NT2/D1 (cell line): ENCODE measurements at regions not wholly inside any gene's neighbourhood (a gene's known extent, or its start where the extent isn't known, plus 50 kb on each side); places are given as distances from the start of the nearest gene placed in this dataset.

ENCODE experiments used
- SUZ12 ChIP-seq: IDR thresholded peaks from 2 replicates; pipeline ENCODE4 v1.6.1; 2011; ENCODE audit not compliant: insufficient read length, insufficient read depth; ENCODE audit errors: extremely low read depth
- YY1 ChIP-seq: IDR thresholded peaks from 2 replicates; pipeline ENCODE4 v1.6.1; 2011; ENCODE audit not compliant: insufficient read length, insufficient read depth
- ZNF274 ChIP-seq: IDR thresholded peaks from 2 replicates; pipeline ENCODE4 v1.6.1; 2011; ENCODE audit warnings: mild to moderate bottlenecking, low read depth, low read length

DNA sequence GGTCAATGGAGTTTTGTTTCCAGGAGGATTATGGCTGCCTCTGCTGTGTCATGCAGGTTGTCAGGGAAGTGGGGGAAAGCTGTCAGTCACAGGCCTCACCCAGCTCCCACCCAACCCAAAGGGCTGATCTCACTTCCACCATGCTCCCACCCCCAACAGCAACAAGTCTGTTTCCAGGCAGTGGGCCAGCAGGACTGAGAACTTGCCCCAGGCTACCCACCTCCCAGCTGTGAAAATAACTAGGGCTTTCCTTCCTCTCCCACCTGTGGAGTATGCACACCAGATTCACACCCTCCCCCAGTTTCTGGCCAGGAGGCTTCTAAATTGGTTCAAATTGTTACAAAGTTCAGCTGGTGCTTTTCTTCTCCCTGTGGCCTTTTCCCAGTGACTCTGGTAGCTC lies 95.6 kb upstream of the ACVR1 start:
- TF ChIP-seq YY1 (no peak), ZNF274 (no peak), SUZ12 (no peak)
